ENCODE measurements at regions not wholly inside any gene's neighbourhood (a gene's known extent, or its start where the extent isn't known, plus 50 kb on each side); places are given as distances from the start of the nearest gene placed in this dataset.
A peak's percentile ranks its signal among the peaks of the same experiment; 100 is the strongest.

DNA sequence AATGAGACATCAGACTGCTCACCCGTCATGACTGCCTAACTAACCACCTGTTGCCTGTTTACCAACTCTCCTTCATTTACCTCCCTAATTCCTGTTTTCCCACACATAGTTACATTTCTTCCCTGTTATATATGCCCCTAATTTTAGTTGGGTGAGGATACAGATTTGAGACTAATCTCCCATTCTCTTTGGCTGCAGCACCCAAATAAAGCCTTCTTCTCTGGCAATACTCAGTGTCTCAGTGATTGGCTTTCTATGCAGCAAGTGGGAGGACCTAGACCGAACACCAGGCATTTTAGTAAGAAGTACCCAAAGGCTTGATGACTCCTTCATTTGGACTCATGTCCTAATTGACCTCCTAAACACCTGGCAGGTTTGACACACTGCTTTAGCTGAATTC, 147.2 kb downstream of the TRIB2 start:
- intact Hi-C loops (cut with DNase I, micrococcal nuclease): no loop called here
- no peak for ATAC-seq
- DNase-seq: no peak

DNA sequence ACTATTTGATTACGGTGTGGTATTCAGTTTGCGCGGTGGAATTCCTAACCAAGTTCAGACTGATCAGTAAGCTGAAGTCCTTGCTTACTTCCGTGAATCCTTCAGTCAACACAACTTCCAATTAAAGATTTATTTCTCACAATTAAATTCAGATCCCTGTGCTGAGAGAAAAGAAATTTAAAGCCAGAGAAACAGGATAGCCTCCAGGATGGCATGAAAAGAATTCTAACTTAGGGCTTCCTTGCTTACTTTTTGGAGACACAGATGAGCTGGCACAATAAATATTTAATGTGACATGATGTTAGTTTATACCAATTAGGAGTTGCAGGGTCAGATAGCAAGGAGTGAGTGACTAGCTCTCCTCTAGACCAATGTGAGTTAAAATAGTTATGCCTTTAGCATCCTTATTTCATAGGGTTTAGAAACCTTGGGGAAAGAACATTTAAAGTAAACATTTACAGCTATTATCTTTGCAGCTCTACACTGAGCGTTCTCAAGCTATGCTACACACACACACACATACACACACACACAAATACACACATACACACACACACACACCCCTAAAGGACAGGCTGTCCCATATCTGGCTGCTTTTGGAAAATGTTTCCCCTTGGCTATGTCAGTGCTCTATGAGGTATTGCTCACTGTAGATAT, 151.0 kb downstream of the TRIB2 start:
- ATAC-seq (no peak), DNase-seq (no peak)
- intact Hi-C loops (cut with DNase I, micrococcal nuclease): no loop called here

DNA sequence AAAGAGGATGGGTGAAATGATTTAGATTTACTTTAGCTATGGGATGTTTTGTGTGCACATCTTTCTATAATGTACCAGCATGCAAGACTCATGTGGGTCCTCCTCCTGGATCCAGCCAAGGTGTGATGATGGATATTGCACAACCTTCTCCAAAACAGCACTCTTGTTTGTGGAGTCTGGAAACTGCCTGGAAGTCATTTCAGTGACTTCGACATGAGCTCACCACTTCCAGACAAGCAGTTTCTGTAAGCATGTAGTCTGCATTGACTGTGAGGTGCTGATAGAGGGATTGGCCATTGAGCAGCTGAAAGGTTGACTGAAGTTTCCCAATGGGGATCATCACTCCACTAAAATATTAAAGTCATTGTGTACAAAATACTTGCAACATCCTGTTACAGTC, 154.0 kb downstream of the TRIB2 start:
- DNase-seq: no peak
- ATAC-seq: no peak
- intact Hi-C loops (cut with DNase I, micrococcal nuclease): no loop called here

DNA sequence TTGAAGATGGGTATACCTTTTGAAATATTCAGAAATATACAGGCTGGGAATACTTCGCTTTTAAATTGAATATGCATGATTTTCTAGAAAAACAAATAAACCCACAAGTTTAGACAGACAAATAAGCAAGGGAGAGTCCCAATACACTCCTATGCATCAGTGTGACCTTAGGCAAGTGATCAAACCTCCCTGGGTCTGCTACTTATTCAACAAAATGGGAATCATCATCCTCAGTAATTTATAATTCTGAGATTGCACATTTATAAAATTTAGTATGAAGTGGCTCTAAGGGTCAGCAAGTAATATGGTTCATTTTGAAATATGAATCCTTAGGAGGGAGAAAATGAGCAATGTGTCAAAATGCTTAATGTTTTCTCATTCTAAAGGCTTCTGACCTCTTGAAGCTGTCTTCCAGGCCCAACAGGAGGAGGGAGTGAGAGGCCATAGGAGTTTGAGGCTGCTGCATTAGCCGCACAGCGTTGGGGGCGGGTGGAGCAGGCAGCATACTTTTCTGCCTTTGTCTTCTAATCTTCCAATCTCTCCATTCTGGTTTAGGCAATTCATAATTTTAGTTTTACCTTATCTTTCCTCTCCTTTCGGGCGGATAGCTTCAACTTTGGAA, 155.1 kb downstream of the TRIB2 start:
- intact Hi-C loops (cut with DNase I, micrococcal nuclease): no loop called here
- ATAC-seq (no peak), DNase-seq (no peak)

DNA sequence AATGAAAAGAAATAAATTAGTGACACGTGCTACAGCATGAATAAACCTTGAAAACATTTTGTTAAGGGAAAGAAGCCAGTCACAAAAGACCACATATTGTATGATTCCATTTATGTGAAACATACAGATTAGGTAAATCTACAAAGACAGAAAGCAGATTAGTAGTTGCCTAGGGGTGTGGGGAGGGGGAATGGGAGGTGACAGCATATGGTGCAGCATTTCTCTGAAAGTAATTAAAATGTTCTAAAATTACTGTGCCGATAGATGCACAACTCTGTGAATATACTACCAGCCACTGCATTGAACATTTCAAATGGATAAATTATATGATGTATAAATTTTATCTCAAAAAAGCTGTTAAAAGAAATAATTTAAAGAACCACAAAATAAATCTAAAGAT, 161.0 kb downstream of the TRIB2 start:
- ATAC-seq: no peak
- no peak for DNase-seq
- intact Hi-C loops (cut with DNase I, micrococcal nuclease): no loop called here

DNA sequence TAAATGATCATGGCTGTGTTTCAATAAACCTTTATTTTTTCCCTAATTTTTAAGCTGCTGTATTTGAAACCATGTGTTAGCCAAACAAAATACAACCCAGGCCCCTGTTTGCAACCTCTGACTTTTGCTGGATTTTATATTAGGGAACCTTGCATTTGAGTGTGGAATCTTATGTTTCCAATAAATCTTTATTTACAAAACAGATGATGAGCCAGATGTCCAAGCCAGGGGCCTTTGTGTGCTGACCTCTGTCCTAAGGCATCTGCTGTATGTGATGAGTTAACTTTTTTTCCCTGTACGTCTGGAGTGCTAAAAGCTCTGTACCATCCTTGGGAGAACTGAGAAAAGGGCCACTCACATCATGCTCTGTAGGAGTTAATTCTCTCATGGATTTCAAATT, 162.9 kb downstream of the TRIB2 start:
- no peak for DNase-seq
- intact Hi-C loops (cut with DNase I, micrococcal nuclease): no loop called here
- no peak for ATAC-seq

DNA sequence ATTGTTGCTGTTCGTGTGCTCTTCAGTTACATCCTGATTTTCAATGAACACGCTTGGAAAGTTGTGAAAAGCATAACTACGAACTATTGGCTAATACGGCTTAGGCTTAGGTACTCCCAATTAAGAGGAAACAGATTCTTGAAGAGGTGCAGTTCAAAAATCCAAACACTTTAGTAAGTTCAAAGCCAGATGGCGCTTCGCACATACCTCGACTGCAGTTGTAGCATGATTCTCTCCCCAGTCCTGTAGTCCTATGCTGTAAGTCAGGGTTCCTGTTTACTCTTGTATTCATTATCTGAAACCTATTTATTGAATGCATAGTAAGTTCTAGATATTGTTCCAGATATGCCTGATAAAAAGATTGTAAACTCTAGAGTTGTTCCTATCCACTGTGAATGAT, 165.2 kb downstream of the TRIB2 start:
- intact Hi-C loops (cut with DNase I, micrococcal nuclease): no loop called here

DNA sequence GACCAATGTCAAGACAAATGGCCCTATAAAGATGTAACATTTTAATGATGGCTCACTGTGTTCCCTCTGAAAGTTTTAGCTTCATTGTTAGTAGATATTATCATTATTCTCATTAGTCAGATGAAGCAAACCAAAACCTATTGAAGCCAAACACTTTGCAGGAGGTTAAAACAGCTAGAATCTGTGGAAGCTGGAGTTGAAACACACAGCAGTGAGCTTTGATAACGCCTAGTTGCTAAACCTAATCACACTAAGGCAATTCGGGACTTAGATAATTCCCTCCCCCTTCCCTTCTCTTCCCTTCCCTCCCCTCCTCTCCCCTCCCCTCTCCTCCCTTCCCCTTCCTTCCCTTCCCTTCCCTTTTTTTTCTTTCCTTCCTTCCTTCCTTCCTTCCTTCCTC, 165.7 kb downstream of the TRIB2 start:
- intact Hi-C loops (cut with DNase I, micrococcal nuclease): no loop called here
- ATAC-seq (no peak), DNase-seq (no peak)

More for the DNA sequence above, 165.2 kb downstream of the TRIB2 start:
- no peak for ATAC-seq
- DNase-seq: no peak

DNA sequence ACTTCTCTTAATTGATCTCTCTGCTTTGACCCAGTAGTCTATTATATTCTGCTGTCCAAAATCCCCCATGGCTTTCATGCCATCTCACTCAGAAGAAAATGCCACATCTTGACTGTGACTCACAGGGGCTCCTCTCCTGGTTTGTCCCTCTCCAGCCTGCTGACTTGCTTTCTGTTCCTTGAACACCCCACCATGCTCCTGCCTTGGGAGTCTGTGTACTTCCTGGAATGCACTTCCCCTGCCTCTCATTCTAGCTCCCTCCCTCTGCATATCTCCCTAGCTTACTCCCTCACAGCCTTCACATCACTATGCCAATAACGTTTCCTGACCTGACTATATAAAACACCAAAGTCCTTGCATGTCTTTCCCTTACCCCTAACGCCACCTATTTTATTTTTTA, 167.2 kb downstream of the TRIB2 start:
- intact Hi-C loops (cut with DNase I, micrococcal nuclease): no loop called here
- no peak for DNase-seq
- ATAC-seq: no peak

DNA sequence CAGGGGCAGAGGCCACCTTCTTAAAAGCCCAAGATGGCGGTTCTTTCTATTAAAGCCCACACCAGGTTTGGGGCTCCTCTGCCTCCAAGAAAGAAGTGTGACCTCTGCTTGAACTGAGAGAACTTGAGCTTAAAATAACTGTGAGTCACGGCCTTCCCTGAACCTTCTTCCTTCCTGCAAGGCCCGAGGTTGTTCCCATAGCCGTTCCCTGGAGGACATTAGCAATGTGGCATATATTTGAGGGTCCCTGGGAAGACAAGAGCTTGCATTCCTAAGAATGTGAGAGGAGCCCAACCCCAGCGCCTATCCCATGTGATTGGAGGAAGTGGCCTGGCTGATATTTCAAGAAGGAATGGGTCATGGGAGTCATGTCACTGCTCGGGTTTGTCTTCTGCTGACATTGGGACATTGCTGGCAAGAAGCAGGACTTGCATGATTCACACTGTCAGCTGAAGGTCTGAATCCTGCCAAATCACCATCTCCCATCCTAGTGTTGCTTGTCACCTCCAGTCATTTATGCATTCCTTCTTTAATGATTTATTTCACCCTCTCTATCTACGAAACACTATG, 168.1 kb downstream of the TRIB2 start:
- ATAC-seq (no peak), DNase-seq (peak in 1 of 2 donors; percentile 24)
- intact Hi-C loops (cut with DNase I, micrococcal nuclease): no loop called here

DNA sequence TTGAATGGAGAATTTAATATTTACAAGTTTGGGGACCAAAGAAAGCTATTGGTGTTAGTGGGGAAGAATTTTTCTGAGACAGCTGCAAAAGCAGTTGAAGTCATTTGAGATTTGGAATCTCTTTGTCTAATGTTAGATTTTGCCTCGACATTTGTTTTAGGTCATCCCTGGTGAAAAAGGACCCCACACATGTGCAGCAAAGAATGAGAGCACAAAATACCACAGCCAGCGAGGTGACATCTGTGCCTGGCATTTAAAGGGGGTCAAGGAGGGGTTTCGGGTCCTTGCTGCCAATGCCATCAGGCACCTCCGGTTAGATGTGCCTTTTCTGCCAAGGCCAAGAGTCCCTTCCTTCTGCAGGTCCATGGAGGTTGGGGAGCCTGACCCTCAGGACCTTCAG, 173.3 kb downstream of the TRIB2 start:
- ATAC-seq (no peak), DNase-seq (no peak)
- intact Hi-C loops (cut with DNase I, micrococcal nuclease): no loop called here

DNA sequence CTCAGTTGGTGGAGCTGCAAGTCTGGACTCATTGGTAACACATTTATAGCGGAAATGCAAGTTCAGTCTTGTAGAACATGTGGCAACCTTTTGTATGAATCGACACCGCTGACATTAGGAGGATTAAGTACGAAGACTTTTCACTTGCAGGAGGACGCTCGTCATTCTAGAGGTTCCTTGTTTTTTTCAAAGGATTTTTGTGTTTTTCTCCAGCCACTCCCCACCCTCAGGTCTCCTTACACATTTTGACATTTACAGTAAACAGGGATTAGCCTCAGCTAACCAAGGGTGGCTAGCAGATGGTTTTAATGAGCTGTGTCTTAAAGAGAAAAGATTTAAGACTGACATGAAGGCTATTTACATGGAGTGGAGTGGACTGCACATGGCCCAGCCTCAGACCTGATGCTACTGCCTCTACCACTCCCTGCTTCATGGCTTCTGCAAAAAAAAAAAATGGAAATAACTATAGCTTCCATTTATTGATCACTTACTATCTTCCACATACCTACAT, 173.8 kb downstream of the TRIB2 start:
- intact Hi-C loops (cut with DNase I, micrococcal nuclease): no loop called here
- ATAC-seq: no peak

DNA sequence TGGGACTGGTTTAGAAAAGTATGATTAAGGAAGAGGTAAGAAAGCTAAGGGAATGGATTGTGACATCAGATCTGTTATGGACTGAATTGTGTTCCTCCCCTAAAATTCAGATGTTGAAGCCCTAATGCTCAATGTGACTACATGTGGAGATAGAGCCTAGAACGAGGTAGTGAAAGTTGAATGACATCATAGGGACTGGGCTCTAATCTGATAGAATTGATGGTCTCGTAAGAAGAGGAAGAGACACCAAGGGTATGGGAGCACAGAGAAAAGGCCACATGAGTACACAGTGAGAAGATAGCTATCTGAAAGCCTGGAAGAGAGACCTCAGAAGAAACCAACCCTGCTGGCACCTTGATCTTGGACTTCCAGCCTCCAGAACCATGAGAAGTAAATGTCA, 178.3 kb downstream of the TRIB2 start:
- ATAC-seq: no peak
- intact Hi-C loops (cut with DNase I, micrococcal nuclease): no loop called here
- no peak for DNase-seq

More for the DNA sequence above, 173.8 kb downstream of the TRIB2 start:
- no peak for DNase-seq

DNA sequence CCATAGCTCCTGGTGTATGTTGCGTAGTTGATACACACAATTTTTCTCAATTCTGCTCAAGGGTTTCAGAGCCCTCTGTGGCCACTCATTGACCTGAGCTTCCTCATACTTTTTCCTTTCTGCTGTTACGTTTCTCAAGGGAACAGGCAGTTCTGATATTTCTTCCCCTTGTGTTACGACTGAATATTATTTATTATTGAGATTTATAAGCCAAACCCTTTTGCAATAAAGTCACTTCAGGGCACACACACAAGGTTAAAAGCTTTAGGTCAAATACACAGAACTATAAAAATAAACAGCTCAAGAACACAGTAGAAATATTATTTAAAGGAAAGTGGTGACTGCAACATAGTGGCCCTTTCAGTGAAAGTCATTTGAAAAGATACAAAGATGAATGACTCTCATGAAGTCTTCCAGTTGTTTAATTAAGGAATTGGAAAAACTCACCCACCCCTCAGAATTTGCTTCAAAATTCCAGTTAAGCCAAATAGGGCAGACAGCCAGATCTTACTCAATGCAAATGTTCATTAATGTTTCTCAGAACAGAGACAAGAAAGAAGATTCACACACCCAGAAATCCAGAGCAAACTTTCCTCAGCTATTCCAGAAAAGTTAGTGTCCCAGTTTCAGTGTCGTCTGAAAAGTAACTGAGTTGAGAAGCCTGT, 179.7 kb downstream of the TRIB2 start:
- DNase-seq (no peak), ATAC-seq (no peak)
- intact Hi-C loops (cut with DNase I, micrococcal nuclease): no loop called here

DNA sequence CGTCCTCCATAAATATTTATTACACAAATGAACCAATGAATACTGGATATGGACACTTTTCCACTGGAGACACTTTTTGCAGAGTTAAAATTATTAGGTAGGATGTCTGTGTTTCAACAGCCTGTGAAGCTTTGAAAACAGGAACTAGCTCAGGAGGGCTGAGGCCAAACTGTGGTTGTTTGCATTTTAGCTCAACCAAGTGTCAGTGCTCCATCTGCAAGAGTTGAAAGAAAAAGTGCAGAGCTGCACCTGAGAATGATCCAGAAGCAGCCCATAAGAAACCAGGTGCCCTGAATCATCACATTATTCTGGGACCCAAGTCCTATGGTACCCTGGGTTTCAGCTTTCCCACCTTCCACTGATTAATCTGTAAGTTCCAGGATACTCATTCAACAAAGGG, 180.4 kb downstream of the TRIB2 start:
- intact Hi-C loops (cut with DNase I, micrococcal nuclease): no loop called here
- no peak for ATAC-seq
- no peak for DNase-seq

DNA sequence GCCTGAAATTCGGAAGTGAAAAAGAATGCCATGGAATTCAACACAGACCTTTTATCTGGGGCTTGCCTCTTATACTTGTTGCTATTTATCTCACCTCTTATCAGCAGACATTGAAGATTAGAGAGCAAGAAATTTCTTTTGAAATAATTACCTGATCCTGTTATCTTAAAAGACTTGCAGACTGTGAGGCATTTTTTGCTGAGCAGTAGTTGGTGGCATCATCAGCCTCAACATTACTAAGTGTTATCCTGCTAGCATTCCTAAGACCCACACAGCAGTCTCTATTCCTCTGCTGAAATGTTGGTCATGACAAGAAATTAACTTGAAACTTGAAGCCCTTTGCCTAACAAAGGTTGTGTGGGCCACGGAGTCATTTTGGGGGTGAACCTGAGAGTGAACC, 186.5 kb downstream of the TRIB2 start:
- intact Hi-C loops (cut with DNase I, micrococcal nuclease): no loop called here
- no peak for ATAC-seq
- DNase-seq: no peak

DNA sequence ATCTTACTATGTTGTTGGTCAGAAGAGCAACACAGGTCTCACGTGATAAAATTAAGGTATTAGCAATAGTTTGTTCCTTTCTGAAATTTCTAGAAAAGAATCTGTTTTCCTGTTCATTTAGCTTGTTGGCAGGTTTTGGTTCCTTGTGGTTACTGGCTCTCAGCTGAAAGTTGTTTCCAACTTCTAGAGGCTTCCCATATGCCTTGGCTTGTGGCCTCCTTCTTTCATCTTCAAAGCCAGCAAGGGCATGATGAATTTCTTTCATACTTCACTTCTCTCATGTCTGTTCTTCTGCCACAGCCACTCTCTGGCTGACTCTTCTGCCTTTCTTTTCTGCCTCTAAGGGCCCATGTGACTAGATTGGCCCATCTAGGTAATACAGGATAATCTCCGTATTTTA, 193.7 kb downstream of the TRIB2 start:
- intact Hi-C loops (cut with DNase I, micrococcal nuclease): no loop called here
- DNase-seq (no peak), ATAC-seq (no peak)

DNA sequence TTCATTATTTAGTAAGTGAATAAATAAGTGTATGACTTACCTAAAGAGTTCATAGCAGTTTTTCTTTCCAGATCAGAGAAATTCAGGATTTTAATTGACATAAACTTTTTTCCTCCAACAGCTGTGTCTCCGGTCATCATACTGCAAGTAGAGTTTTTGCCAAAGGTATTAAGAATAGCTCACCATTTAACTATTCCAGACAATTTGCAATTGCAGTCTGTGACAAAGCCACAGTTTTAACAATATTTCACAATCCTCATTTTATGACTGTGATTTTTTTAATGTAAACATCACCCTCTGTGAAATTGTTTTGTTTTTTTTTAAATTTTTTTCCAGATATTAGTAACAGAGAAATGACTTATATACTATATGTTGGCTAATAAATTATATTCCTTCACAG, 199.1 kb downstream of the TRIB2 start:
- intact Hi-C loops (cut with DNase I, micrococcal nuclease): no loop called here

DNA sequence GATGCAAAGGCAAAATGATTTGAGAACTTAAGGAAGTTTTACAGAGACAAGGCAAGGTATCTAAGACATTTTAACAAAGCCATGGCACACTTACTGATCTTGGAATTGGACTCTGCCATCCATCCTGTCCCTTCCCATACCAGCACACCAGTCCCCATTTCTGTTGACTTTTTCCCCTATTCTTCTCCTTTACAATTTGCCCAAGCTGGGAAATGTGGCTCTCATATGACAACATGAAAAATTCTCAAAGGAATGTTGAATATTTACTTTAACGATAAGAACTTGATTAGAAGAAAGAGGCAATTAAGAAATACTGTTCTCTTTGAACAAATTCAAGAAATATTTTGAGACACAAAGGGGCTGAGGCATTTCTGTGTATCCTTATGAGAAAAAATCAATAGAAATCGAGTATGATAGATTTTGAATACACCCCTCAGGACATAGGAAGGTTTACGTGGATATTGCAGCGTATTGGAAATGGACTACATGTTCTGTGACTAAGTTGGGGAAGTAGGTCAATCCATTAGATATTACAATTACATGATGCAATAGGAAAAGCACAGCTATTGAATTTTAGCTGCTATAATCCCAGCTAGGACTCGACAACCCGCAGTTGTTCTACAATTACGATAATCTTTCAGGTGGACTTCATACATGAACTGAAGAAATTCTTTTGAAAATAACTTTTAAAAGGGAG, 201.6 kb downstream of the TRIB2 start:
- DNase-seq: no peak
- no peak for ATAC-seq
- intact Hi-C loops (cut with DNase I, micrococcal nuclease): no loop called here

More for the DNA sequence above, 199.1 kb downstream of the TRIB2 start:
- no peak for ATAC-seq
- no peak for DNase-seq

Measured in left colon (tissue), 2 donors.